Tibial artery (tissue), 4 donors: ENCODE measurements at regions not wholly inside any gene's neighbourhood (a gene's known extent, or its start where the extent isn't known, plus 50 kb on each side); places are given as distances from the start of the nearest gene placed in this dataset.
"Not testable (repeated sequence)": the region's sequence is repeated elsewhere in the genome, so short reads cannot be mapped to it uniquely, and the experiment has no call there.

ENCODE experiments used
- DNase-seq, 2 donors: peaks; one replicate each; pipeline ENCODE4 v3.0.0-alpha.2; 2019
- H3K27ac ChIP-seq, 2 donors: fragments of 200-600 bp; sonication (generic) in 1 of 2; 1 replicate in 1 of 2; 2 replicates in 1 of 2; pipeline ENCODE4 v1.5.1; 2018 to 2019; ENCODE audit warnings: mild to moderate bottlenecking in 1 of 2
- H3K27me3 ChIP-seq, 2 donors: fragments of 200-600 bp; sonication (generic) in 1 of 2; one replicate each; pipeline versions ENCODE4 v1.5.1 to v1.6.0; 2016 to 2019
- H3K36me3 ChIP-seq, 3 donors: fragments of 200-600 bp; sonication (generic) in 2 of 3; one replicate each; pipeline ENCODE4 v1.5.1; 2016 to 2019; ENCODE audit warnings: mild to moderate bottlenecking in 2 of 3
- H3K4me1 ChIP-seq, 4 donors: fragments of 200-600 bp; sonication (generic) in 2 of 4; 1 replicate in 3 of 4; 2 replicates in 1 of 4; pipeline ENCODE4 v1.5.1; 2016 to 2019
- H3K4me3 ChIP-seq, 2 donors: fragments of 200-600 bp; sonication (generic) in 1 of 2; 1 replicate in 1 of 2; 2 replicates in 1 of 2; pipeline ENCODE4 v1.5.1; 2018 to 2019; ENCODE audit warnings: mild to moderate bottlenecking in 2 of 2
- H3K9me3 ChIP-seq, 3 donors: fragments of 200-600 bp; sonication (generic) in 1 of 3; one replicate each; pipeline ENCODE4 v1.5.1; 2016 to 2019
- intact Hi-C: fragments of 100-400 bp; cut with DNase I; formaldehyde crosslinking; loops from one replicate; pipeline ENCODE4 v1.15.0; 2023; ENCODE audit warnings: low total_unique reads
- TF ChIP-seq, protein P1 (sequence below), 2 experiments: fragments of 200-600 bp in 1 of 2; fragments of 450-650 bp in 1 of 2; IDR thresholded peaks; one replicate each; pipeline ENCODE4 v1.5.1; 2017 to 2019; ENCODE audit warnings: antibody characterized with exemption in 2 of 2, mild to moderate bottlenecking in 1 of 2, moderate library complexity in 1 of 2

DNA sequence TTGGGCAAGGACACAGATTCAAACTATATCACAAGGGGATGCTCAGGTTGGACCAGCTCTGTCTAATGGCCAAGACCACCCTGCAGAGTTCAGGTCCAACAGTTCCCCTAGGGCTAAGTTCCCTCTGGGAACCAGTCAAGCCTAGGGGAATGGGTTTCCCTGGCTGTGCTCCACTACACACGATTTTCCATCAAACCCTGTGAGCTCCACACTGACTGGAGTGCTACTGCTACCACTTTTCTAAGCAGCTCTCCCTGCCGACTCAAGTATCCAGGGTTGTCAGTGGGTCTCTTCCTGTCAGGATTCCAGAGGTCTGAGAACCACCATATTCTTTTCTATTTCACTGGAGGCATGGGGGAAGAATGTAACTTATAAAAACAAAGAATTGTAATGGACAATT lies 280.4 kb upstream of the COL3A1 start:
- Histone ChIP-seq H3K27me3 (no peaks in the 10 kb centered on the region), H3K4me3 (no peak overlapping the region), H3K4me1 (no peaks in the 10 kb centered on the region), H3K36me3 (no peaks in the 10 kb centered on the region), H3K27ac (no peak overlapping the region), H3K9me3 (no peaks in the 10 kb centered on the region)
- intact Hi-C loops = no loop called here
- TF ChIP-seq, protein P1, sequence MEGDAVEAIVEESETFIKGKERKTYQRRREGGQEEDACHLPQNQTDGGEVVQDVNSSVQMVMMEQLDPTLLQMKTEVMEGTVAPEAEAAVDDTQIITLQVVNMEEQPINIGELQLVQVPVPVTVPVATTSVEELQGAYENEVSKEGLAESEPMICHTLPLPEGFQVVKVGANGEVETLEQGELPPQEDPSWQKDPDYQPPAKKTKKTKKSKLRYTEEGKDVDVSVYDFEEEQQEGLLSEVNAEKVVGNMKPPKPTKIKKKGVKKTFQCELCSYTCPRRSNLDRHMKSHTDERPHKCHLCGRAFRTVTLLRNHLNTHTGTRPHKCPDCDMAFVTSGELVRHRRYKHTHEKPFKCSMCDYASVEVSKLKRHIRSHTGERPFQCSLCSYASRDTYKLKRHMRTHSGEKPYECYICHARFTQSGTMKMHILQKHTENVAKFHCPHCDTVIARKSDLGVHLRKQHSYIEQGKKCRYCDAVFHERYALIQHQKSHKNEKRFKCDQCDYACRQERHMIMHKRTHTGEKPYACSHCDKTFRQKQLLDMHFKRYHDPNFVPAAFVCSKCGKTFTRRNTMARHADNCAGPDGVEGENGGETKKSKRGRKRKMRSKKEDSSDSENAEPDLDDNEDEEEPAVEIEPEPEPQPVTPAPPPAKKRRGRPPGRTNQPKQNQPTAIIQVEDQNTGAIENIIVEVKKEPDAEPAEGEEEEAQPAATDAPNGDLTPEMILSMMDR (IDR thresholded peaks at IDR 0.05) = no peak
- DNase-seq = no peak

DNA sequence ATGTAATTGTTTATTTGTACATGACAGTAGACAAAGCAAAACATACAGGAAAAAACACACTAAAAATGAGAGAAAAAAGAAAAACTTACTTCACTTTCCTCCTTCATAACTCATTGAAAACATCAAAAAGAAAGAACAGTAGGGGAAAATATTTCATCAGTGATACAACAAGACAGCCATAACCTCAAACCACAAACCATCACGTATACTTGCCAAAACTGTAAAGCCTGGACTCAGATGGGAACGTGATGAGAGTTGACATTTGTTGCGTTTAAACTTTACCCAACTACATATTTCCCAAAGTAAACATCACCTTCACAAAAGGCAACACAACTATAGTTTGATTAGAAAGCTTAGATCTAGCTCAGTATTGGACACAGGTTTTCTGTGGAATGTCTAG lies 278.2 kb upstream of the COL3A1 start:
- H3K27ac ChIP-seq = no peak overlapping the region
- H3K9me3 ChIP-seq = no peaks in the 10 kb centered on the region
- DNase-seq = no peak
- no peaks in the 10 kb centered on the region for H3K36me3 ChIP-seq
- TF ChIP-seq, protein P1 (IDR thresholded peaks at IDR 0.05) = no peak
- intact Hi-C loops = no loop called here
- no peaks in the 10 kb centered on the region for H3K27me3 ChIP-seq
- H3K4me3 ChIP-seq = no peak overlapping the region
- no peaks in the 10 kb centered on the region for H3K4me1 ChIP-seq

DNA sequence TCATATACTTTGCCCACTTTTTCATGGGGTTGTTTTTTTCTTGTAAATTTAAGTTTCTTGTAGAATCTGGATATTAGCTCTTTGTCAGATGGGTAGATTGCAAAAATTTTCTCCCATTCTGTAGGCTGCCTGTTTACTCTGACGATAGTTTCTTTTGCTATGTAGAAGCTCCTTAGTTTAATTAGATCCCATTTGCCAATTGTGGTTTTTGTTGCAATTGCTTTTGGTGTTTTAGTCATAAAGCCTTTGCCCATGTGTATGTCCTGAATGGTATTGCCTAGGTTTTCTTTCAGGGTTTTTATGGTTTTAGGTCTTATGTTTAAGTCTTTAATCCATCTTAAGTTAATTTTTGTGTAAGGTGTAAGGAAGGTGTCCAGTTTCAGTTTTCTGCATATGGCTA lies 276.0 kb upstream of the COL3A1 start:
- H3K4me3 ChIP-seq, H3K36me3 ChIP-seq, intact Hi-C loops, H3K4me1 ChIP-seq, DNase-seq, H3K27ac ChIP-seq, H3K9me3 ChIP-seq, H3K27me3 ChIP-seq: not testable (repeated sequence)

DNA sequence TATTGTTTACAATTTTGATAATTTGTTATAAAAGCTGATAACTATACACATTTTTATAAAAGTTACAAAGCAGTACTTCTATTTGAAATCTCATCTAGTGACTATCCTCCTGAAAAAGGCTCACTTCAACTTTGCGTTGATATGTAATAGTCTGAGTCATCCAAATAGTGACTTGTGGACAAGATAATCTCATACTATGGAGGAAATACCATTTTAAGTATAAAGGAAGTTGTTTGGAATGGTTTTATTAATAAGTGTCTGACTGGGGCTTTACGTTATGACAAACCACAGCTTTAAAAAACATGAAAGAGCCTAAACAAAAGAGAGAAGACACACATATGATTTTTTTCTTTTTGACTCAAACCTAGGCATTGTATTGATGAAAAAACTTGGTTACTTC lies 272.3 kb upstream of the COL3A1 start:
- TF ChIP-seq, protein P1 (IDR thresholded peaks at IDR 0.05) = no peak
- no peaks in the 10 kb centered on the region for H3K36me3 ChIP-seq
- no peak for DNase-seq
- H3K9me3 ChIP-seq = no peaks in the 10 kb centered on the region
- intact Hi-C loops = no loop called here
- H3K27ac ChIP-seq = no peak overlapping the region
- no peaks in the 10 kb centered on the region for H3K27me3 ChIP-seq
- H3K4me3 ChIP-seq = no peak overlapping the region
- no peaks in the 10 kb centered on the region for H3K4me1 ChIP-seq

DNA sequence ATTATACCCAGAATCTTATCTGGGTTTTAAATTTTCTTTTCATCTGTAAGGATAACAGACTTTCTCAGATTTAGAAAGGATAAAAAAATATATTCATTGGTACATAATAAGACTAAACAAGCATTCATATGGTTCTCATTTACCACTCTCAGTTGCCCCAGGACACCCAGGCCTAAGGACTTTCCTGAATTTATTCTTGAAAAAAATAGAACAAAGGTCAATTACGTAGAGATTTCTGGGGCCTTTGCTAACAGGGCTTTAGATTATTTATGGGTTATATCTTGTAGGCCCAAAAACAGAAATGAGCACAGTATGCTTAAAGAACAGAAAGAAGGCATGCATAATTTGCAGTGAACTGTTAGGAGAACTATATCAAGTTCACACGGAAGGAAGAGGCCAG lies 269.0 kb upstream of the COL3A1 start:
- TF ChIP-seq, protein P1 (IDR thresholded peaks at IDR 0.05) = no peak
- Histone ChIP-seq H3K36me3 (no peaks in the 10 kb centered on the region), H3K27ac (no peak overlapping the region), H3K9me3 (peaks cover 0 to 5% (median 0%) of the 10 kb centered on the region in 3 donors), H3K4me1 (no peaks in the 10 kb centered on the region), H3K4me3 (no peak overlapping the region), H3K27me3 (no peaks in the 10 kb centered on the region)
- DNase-seq = no peak
- intact Hi-C loops = no loop called here

DNA sequence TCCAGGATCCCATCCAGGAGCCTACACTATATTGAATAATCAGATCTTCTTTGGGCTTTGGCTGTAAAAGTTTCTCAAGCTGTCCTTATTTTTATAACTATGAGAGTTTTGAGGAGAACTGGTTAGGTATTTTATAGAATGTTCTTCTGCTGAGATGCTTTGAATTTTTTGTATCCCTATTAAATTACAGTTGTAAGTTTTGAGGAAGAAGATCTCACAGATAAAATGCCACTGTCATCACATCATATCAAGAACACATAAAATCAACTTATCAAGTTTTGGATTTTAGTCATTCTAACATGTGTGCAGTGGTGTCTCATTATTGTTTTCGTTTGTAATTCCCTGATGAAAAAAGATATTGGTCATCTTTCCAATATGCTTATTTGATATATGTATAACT lies 260.2 kb upstream of the COL3A1 start:
- no peak overlapping the region for H3K27ac ChIP-seq
- TF ChIP-seq, protein P1 (IDR thresholded peaks at IDR 0.05) = no peak
- H3K4me3 ChIP-seq = no peak overlapping the region
- intact Hi-C loops = no loop called here
- no peak for DNase-seq
- H3K27me3 ChIP-seq = no peaks in the 10 kb centered on the region
- H3K4me1 ChIP-seq = no peaks in the 10 kb centered on the region
- no peaks in the 10 kb centered on the region for H3K36me3 ChIP-seq
- peaks cover 0 to 10% (median 3%) of the 10 kb centered on the region in 3 donors for H3K9me3 ChIP-seq
